ENCODE measurements at regions not wholly inside any gene's neighbourhood (a gene's known extent, or its start where the extent isn't known, plus 50 kb on each side); places are given as distances from the start of the nearest gene placed in this dataset.

- DNase-seq, result no peak
These were observed 264.2 kb downstream of the ZSWIM6 start for GRCh38 chr5:61596265-61596664.

- no peak for DNase-seq
These were observed 265.6 kb downstream of the ZSWIM6 start for GRCh38 chr5:61597684-61598083.

GRCh38 chr5:61598126-61598525 lies 266.1 kb downstream of the ZSWIM6 start:
- DNase-seq, result no peak

GRCh38 chr5:61599370-61600122 lies 267.5 kb downstream of the ZSWIM6 start:
- DNase-seq, result peak in 1 of 2 experiments; percentile 2

GRCh38 chr5:61600123-61600444 lies 268.0 kb downstream of the ZSWIM6 start:
- DNase-seq, result no peak

GRCh38 chr5:61600945-61601511 lies 269.0 kb downstream of the ZSWIM6 start:
- DNase-seq, result no peak

- no peak for DNase-seq
These were observed 271.3 kb downstream of the ZSWIM6 start for GRCh38 chr5:61603211-61603908.

- no peak for DNase-seq
These were observed 272.3 kb downstream of the ZSWIM6 start for GRCh38 chr5:61604076-61605025.

GRCh38 chr5:61609840-61610677 lies 278.0 kb downstream of the ZSWIM6 start:
- no peak for DNase-seq

- no peak for DNase-seq
These were observed 278.6 kb downstream of the ZSWIM6 start for GRCh38 chr5:61610678-61611024.

GRCh38 chr5:61612431-61612830 lies 280.4 kb downstream of the ZSWIM6 start:
- DNase-seq, result no peak

- DNase-seq, result no peak
These were observed 281.6 kb downstream of the ZSWIM6 start for GRCh38 chr5:61613679-61614078.

GRCh38 chr5:61614606-61615005 lies 282.5 kb downstream of the ZSWIM6 start:
- no peak for DNase-seq

- no peak for DNase-seq
These were observed 285.0 kb downstream of the ZSWIM6 start for GRCh38 chr5:61617039-61617438.

GRCh38 chr5:61617995-61618525 lies 286.0 kb downstream of the ZSWIM6 start:
- DNase-seq, result no peak

- DNase-seq, result peak in 1 of 2 experiments; percentile 25
These were observed 286.5 kb downstream of the ZSWIM6 start for GRCh38 chr5:61618577-61618976.

GRCh38 chr5:61619289-61619688 lies 287.2 kb downstream of the ZSWIM6 start:
- DNase-seq, result no peak

- no peak for DNase-seq
These were observed 287.9 kb downstream of the ZSWIM6 start for GRCh38 chr5:61619777-61620518.

- no peak for DNase-seq
These were observed 288.7 kb downstream of the ZSWIM6 start for GRCh38 chr5:61620699-61621182.

GRCh38 chr5:61621202-61621650 lies 289.2 kb downstream of the ZSWIM6 start:
- no peak for DNase-seq

- DNase-seq, result no peak
These were observed 290.1 kb downstream of the ZSWIM6 start for GRCh38 chr5:61622156-61622555.

Measured in NCI-H1930 (cell line).